Gastroesophageal sphincter (tissue), 3 donors: ENCODE measurements at regions not wholly inside any gene's neighbourhood (a gene's known extent, or its start where the extent isn't known, plus 50 kb on each side); places are given as distances from the start of the nearest gene placed in this dataset.

Source experiments
- CTCF ChIP-seq, 4 experiments: fragments of 200-600 bp in 2 of 4; fragments of 450-650 bp in 2 of 4; sonication (generic) in 1 of 4; IDR thresholded peaks; one replicate each; pipeline ENCODE4 v1.5.1; 2017 to 2019; ENCODE audit warnings: antibody characterized with exemption in 4 of 4, mild to moderate bottlenecking in 2 of 4, moderate library complexity in 2 of 4
- POLR2A ChIP-seq, 2 donors: fragments of 450-650 bp; IDR thresholded peaks; one replicate each; pipeline ENCODE4 v1.6.1; 2017; ENCODE audit warnings: antibody characterized with exemption in 2 of 2, mild to moderate bottlenecking in 2 of 2, moderate library complexity in 1 of 2
- POLR2AphosphoS5 ChIP-seq: sonication (generic); formaldehyde crosslinking; IDR thresholded peaks from one replicate; pipeline ENCODE4 v1.6.1; 2017; ENCODE audit warnings: antibody characterized with exemption

GRCh38 chr3:101964861-101965260, 115.5 kb downstream of the NFKBIZ start:
- TF ChIP-seq CTCF (IDR thresholded peaks at IDR 0.05): no peak
- TF ChIP-seq POLR2AphosphoS5: no peak
- TF ChIP-seq POLR2A (IDR thresholded peaks at IDR 0.05): no peak
